ENCODE measurements at regions not wholly inside any gene's neighbourhood (a gene's known extent, or its start where the extent isn't known, plus 50 kb on each side); places are given as distances from the start of the nearest gene placed in this dataset.

DNA sequence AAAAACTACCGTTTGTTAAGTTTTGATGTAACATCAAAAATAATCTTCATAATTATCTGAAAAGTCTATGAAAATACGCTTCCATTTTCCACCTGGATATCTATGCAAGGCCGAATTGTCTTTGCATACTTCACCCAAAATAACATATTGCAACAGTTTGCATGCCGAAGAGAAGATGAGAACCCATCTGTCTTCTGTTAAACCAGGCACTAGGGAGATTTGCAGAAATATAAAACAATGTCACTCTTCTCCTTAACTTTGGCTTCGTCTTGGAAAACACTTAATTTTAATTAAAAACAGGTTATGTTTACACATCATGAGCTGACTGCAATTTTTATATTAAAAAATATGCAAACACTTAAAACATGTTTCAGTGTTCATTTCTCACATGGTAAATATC is 1325.8 kb downstream of the TBC1D22A start:
- TF ChIP-seq GATA3 (IDR thresholded peaks at IDR 0.05; ENCODE audit: low read depth, low read length): no peak
- TF ChIP-seq GATA2 (IDR thresholded peaks at IDR 0.05; ENCODE audit: low read depth, low read length): no peak

DNA sequence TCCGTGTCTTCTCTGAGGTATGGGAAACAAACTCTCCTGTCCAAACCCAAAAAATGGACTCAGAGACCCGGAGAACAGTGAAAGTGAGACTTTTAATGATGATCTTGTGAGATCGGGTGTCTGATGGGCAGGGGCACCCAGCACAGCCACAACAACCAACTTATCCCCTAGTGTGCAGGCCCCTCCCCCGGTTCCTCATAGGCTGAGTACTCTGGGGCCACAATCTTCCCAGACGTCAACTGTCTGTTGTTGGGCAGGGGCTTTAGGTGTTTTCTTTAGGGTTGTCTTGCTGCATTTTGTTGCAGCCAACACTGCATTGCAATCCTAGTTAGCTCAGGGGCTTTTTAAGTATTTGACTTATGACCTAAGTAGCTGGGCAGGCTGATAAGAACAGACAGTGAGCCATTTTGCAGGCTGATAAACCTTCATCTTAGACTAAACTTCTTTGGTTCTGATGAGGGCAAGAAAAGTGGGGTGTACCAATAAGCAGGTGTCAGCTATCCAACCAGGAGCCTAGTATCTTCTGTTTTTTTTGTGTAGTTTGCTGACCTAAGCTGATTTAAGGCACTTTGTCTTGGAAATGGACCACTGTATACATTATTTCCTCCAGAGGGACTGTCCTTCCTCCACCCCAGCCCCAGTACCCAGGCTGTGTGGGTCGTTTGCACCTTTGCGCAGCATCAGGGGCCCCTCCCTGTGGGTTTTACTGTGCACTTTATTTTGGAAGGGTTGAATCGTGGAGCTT is 1323.6 kb downstream of the TBC1D22A start:
- no peak for TF ChIP-seq GATA2 (IDR thresholded peaks at IDR 0.05; ENCODE audit: low read depth, low read length)
- no peak for TF ChIP-seq GATA3 (IDR thresholded peaks at IDR 0.05; ENCODE audit: low read depth, low read length)

DNA sequence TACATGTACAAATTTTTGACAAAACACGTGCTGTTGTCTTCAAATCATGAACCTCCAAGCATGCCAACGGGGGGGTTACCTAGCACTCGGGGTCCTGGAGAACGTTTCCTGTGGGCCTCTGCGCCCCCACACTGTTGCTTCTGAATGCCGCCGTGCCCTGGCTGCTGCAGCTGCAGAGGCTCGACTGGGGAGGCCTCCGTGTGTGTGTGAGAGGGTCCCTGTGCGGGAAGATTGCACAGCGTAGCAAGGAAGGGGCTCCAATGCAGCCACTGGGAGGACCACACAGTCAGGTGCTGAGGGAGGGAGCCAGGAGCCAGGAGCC is 1322.2 kb downstream of the TBC1D22A start:
- TF ChIP-seq GATA2 (IDR thresholded peaks at IDR 0.05; ENCODE audit: low read depth, low read length): no peak
- TF ChIP-seq GATA3 (IDR thresholded peaks at IDR 0.05; ENCODE audit: low read depth, low read length): no peak

DNA sequence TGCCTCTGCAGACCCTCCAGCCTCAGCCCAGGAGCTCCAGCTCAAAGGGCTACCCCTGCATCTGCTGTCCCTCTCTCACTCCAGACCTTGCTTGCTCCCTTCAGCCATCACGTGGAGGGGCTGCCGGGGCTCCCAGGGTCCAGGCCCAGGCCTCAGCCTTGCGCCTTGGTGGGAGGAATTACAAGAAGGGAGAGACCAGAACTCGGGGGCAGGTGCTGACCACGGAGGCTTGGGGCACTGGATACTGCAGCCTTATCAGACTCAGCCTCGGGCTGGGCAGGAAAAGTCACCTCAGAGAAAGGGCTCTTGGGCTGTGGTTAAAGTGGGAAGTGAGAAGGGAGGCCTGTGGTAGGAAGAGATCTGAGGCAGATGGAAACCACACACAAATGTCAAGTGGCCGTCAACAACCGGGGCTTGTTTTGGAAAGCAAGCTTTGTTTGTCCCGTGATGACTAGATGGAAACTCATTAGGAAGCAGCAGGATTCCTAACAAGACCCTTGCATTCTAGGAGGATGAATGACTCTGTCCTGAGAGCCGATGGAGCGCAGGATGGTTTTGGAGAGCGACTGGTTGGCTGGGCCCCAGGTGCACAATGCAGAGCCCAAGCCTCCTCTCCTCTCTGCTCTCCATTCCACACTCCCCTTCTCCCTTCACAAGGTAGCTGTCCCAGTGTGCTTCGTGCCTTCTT is 1321.7 kb downstream of the TBC1D22A start:
- TF ChIP-seq GATA2 (IDR thresholded peaks at IDR 0.05; ENCODE audit: low read depth, low read length): no peak
- no peak for TF ChIP-seq GATA3 (IDR thresholded peaks at IDR 0.05; ENCODE audit: low read depth, low read length)

DNA sequence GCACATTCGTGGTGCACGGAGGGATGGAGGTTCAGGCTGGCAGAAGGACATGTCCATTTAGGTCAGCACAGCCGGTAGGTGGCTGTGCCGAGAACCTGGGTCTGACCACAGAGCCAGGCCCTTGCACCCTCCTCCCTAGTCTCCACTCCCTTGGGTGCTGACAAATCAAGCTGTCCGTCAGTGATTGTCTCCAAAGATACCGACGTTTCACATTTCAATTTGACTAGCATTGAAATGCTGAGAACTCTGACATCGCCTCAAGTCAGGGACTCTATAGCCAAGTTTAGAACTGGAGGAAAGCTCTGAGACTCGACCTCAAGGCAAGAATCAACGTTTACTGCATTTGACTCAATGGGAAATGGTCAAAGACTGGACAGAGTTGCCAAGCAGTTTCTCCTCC is 1321.1 kb downstream of the TBC1D22A start:
- TF ChIP-seq GATA3 (IDR thresholded peaks at IDR 0.05; ENCODE audit: low read depth, low read length) (no peak), GATA2 (IDR thresholded peaks at IDR 0.05; ENCODE audit: low read depth, low read length) (no peak)

- TF ChIP-seq GATA3 (IDR thresholded peaks at IDR 0.05; ENCODE audit: low read depth, low read length): no peak
- no peak for TF ChIP-seq GATA2 (IDR thresholded peaks at IDR 0.05; ENCODE audit: low read depth, low read length)
These were observed 1319.8 kb downstream of the TBC1D22A start for GRCh38 chr22:48082284-48082683.

DNA sequence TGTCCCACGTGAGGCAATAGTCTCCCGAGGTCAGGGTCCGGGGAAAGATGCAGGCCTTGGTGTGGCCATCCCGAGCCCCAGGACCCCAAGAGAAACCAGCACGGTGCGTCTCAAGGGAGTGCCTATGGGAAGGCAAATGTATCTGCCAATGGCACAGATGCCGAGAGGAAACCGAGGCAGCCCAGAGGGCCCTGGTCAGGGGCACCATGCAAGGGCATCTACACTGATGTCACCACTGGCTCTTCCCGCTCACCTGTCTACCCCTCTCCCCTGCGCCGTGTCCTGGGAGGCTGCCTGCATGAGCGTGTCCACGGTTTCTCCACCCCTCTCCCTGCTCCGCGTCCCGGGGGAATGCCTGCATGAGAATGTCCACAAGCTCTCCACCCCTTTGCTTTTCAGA is 1318.8 kb downstream of the TBC1D22A start:
- TF ChIP-seq GATA3 (IDR thresholded peaks at IDR 0.05; ENCODE audit: low read depth, low read length) (no peak), GATA2 (IDR thresholded peaks at IDR 0.05; ENCODE audit: low read depth, low read length) (no peak)

DNA sequence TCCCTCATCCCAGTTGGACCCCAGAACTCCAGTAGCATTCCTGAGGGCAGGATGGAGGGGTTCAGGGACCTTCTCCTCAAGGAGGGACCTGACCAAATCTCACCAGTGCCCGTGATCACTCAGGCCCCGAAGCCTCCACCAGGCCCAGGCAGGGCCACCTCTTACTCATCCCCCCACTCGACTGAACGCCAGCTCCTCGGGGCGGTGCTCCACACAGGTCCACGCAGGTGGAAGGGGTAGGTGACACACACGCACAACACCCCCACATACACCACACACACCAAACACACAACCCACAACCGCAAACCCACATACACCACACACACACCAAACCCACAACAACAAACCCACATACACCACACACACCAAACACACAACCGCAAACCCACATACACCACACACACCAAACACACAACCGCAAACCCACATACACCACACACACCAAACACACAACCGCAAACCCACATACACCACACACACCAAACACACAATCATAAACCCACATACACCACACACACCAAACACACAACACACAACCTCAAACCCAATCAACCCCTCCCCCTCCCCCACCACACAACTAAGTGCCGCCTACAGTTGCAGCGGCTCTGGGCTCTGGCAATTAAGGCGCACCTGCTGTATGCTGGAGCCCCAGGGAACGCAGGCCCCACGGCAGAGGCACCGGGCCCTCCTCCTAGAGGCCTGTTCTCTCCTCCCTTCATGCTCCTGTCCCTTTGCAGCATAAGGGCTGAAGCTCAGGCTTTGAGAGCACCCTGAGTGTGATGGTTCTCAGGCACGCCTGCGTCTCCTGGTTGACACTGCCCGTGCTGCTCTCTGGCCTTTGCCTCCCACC is 1318.1 kb downstream of the TBC1D22A start:
- no peak for TF ChIP-seq GATA3 (IDR thresholded peaks at IDR 0.05; ENCODE audit: low read depth, low read length)
- no peak for TF ChIP-seq GATA2 (IDR thresholded peaks at IDR 0.05; ENCODE audit: low read depth, low read length)

GRCh38 chr22:48079505-48080290 is 1317.2 kb downstream of the TBC1D22A start:
- no peak for TF ChIP-seq GATA3 (IDR thresholded peaks at IDR 0.05; ENCODE audit: low read depth, low read length)
- TF ChIP-seq GATA2 (IDR thresholded peaks at IDR 0.05; ENCODE audit: low read depth, low read length): no peak

DNA sequence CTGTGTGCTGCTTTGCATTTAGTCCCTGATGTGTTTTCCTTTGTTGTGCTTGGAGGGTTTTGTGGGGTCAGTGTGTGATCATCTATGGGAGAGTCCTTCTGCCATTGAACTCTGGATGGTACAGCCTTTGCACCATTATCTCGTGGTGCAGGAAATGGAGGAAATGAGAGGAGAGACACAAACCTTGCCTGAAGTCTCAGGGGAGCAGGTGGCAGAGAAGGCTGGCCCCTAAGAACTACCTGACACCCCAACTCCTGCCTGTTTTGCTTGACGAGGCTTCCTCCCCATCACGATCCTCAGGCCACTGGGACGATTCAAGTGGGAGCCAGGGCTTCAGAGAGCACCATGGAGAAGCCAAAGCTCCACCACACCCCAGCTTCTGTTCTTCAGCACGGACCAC is 1316.4 kb downstream of the TBC1D22A start:
- TF ChIP-seq GATA2 (IDR thresholded peaks at IDR 0.05; ENCODE audit: low read depth, low read length) (no peak), GATA3 (IDR thresholded peaks at IDR 0.05; ENCODE audit: low read depth, low read length) (no peak)

DNA sequence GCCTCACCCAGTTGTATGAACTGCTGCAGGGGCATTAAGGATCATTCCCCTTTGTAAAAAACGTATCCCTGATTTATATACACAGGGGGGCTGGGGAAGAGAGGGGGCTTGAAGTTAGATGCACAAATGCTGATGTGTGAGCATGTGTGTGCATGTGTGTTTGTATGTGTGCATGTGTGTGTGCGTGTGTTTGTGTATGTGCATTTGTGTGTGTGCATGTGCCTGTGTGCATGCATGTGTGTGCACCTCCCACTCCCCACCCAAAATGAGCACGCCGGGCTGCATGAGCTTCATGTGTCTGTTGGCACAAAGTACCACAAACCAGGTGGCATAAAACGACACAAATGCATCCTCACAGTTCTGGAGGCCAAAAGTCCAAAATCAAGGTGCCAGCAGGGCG is 1315.2 kb downstream of the TBC1D22A start:
- TF ChIP-seq GATA3 (IDR thresholded peaks at IDR 0.05; ENCODE audit: low read depth, low read length): no peak
- no peak for TF ChIP-seq GATA2 (IDR thresholded peaks at IDR 0.05; ENCODE audit: low read depth, low read length)

- TF ChIP-seq GATA2 (IDR thresholded peaks at IDR 0.05; ENCODE audit: low read depth, low read length) (no peak), GATA3 (IDR thresholded peaks at IDR 0.05; ENCODE audit: low read depth, low read length) (no peak)
These were observed 1313.6 kb downstream of the TBC1D22A start for GRCh38 chr22:48076008-48076407.

- TF ChIP-seq GATA3 (IDR thresholded peaks at IDR 0.05; ENCODE audit: low read depth, low read length): no peak
- no peak for TF ChIP-seq GATA2 (IDR thresholded peaks at IDR 0.05; ENCODE audit: low read depth, low read length)
These were observed 1313.2 kb downstream of the TBC1D22A start for GRCh38 chr22:48075604-48076003.

DNA sequence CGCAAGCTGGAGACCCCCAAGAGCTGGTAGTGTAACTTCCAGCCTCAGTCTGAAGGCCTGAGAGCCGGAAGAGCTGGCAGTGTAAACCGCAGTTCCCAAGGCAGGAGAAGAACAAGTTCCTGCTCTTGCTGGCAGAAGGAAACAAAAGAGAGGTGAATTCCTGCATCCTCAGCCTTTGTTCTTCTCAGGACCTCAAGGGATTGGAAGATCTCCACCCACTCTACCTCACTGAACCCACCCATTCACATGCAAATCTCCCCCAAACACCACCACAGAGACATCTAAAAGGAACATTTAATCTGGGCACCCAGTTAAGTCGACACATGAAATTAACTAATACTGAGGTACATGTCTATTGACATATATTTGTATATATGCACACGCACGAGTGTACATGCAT is 1310.3 kb downstream of the TBC1D22A start:
- no peak for TF ChIP-seq GATA3 (IDR thresholded peaks at IDR 0.05; ENCODE audit: low read depth, low read length)
- TF ChIP-seq GATA2 (IDR thresholded peaks at IDR 0.05; ENCODE audit: low read depth, low read length): no peak
